Activated CD4-positive, alpha-beta T cell treated with anti-CD3 and anti-CD28 coated beads, Interleukin-2, amount 10 ng/mL, durations not matched to agents 24 days and 14 days (primary cell): ENCODE measurements at regions not wholly inside any gene's neighbourhood (a gene's known extent, or its start where the extent isn't known, plus 50 kb on each side); places are given as distances from the start of the nearest gene placed in this dataset.
A peak's percentile ranks its signal among the peaks of the same experiment; 100 is the strongest.
"Not testable (repeated sequence)": the region's sequence is repeated elsewhere in the genome, so short reads cannot be mapped to it uniquely, and the experiment has no call there.

Experiments used
- DNase-seq: peaks from one replicate; pipeline ENCODE4 v3.0.0; 2022
- H3K27ac Mint-ChIP-seq: one replicate; pipeline ENCODE4 v1.8.0; 2022; ENCODE audit warnings: mild to moderate bottlenecking, mixed read lengths
- H3K27me3 Mint-ChIP-seq: one replicate; pipeline ENCODE4 v1.8.0; 2022; ENCODE audit warnings: mixed read lengths
- H3K36me3 Mint-ChIP-seq: one replicate; pipeline ENCODE4 v1.8.0; 2022; ENCODE audit warnings: low read depth, mild to moderate bottlenecking, mixed read lengths
- H3K4me1 Mint-ChIP-seq: one replicate; pipeline ENCODE4 v1.8.0; 2021; ENCODE audit warnings: mixed read lengths
- H3K4me3 Mint-ChIP-seq: one replicate; pipeline ENCODE4 v1.8.0; 2022; ENCODE audit warnings: mild to moderate bottlenecking, moderate library complexity, mixed read lengths
- H3K9me3 Mint-ChIP-seq: one replicate; pipeline ENCODE4 v1.8.0; 2021; ENCODE audit warnings: mixed read lengths
- intact Hi-C: fragments of 100-400 bp; cut with micrococcal nuclease; formaldehyde crosslinking; loops from one replicate; pipeline ENCODE4 v1.15.1; 2023

DNA sequence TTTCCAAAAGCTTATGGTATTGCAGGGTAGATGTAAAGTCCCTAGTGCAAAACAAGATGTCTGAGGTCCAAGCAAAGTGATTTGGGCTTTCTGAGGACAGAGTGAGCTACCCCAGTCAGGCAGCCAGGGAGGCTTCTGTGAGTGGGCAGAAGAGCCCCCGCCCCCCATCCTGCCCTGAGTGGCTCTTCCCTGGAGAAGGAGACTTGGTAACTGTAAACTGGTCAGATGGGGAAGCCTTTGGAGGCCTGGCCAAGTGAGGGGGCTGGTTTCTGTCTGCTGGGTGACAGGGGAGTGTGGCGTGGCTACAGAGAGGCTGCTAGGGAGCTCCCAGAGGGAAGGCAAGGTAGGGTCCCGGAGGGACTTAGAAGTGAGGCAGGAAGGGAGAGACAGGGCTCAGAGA lies 181.3 kb upstream of the HAAO start:
- no peak for DNase-seq
- H3K27ac Mint-ChIP-seq, result no peak overlapping the region
- no peaks in the 10 kb centered on the region for H3K36me3 Mint-ChIP-seq
- intact Hi-C loops, result loop anchor here (10.0 kb wide), 1 partner anchor 511 kb away; no protein-coding TSS in a partner anchor
- no peaks in the 10 kb centered on the region for H3K9me3 Mint-ChIP-seq
- H3K4me1 Mint-ChIP-seq, result peaks cover 10% of the 10 kb centered on the region
- no peak overlapping the region for H3K4me3 Mint-ChIP-seq
- H3K27me3 Mint-ChIP-seq, result no peaks in the 10 kb centered on the region

GRCh38 chr2:42972933-42973516 lies 180.6 kb upstream of the HAAO start:
- peaks cover 10% of the 10 kb centered on the region for H3K4me1 Mint-ChIP-seq
- H3K4me3 Mint-ChIP-seq, H3K36me3 Mint-ChIP-seq, H3K9me3 Mint-ChIP-seq, DNase-seq, H3K27ac Mint-ChIP-seq, H3K27me3 Mint-ChIP-seq: not testable (repeated sequence)
- intact Hi-C loops, result loop anchor here (10.0 kb wide), 1 partner anchor 512 kb away; no protein-coding TSS in a partner anchor

- no peaks in the 10 kb centered on the region for H3K9me3 Mint-ChIP-seq
- H3K36me3 Mint-ChIP-seq, result no peaks in the 10 kb centered on the region
- H3K27ac Mint-ChIP-seq, result peak overlapping the region; percentile 9
- H3K4me1 Mint-ChIP-seq, result peaks cover 10% of the 10 kb centered on the region
- no peak overlapping the region for H3K4me3 Mint-ChIP-seq
- DNase-seq, result no peak
- intact Hi-C loops, result loop anchor here (10.0 kb wide), 1 partner anchor 513 kb away; no protein-coding TSS in a partner anchor
- no peaks in the 10 kb centered on the region for H3K27me3 Mint-ChIP-seq
Observed at GRCh38 chr2:42971947-42972736, 179.8 kb upstream of the HAAO start.

- H3K9me3 Mint-ChIP-seq, result no peaks in the 10 kb centered on the region
- no peak for DNase-seq
- intact Hi-C loops, result loop anchor here (10.0 kb wide), 1 partner anchor 513 kb away; no protein-coding TSS in a partner anchor
Observed at GRCh38 chr2:42971381-42971780, 179.0 kb upstream of the HAAO start.

GRCh38 chr2:42970151-42970550 lies 177.8 kb upstream of the HAAO start:
- H3K27ac Mint-ChIP-seq, result no peak overlapping the region
- intact Hi-C loops, result loop anchor here (10.0 kb wide), 1 partner anchor 515 kb away; no protein-coding TSS in a partner anchor
- no peak for DNase-seq
- H3K4me1 Mint-ChIP-seq, result peaks cover 10% of the 10 kb centered on the region
- no peak overlapping the region for H3K4me3 Mint-ChIP-seq
- no peaks in the 10 kb centered on the region for H3K27me3 Mint-ChIP-seq
- H3K36me3 Mint-ChIP-seq, result no peaks in the 10 kb centered on the region
- H3K9me3 Mint-ChIP-seq, result no peaks in the 10 kb centered on the region

More at GRCh38 chr2:42971381-42971780, 179.0 kb upstream of the HAAO start:
- Mint-ChIP-seq H3K27me3 (no peaks in the 10 kb centered on the region), H3K4me1 (peaks cover 10% of the 10 kb centered on the region), H3K27ac (no peak overlapping the region), H3K36me3 (no peaks in the 10 kb centered on the region), H3K4me3 (no peak overlapping the region)

DNA sequence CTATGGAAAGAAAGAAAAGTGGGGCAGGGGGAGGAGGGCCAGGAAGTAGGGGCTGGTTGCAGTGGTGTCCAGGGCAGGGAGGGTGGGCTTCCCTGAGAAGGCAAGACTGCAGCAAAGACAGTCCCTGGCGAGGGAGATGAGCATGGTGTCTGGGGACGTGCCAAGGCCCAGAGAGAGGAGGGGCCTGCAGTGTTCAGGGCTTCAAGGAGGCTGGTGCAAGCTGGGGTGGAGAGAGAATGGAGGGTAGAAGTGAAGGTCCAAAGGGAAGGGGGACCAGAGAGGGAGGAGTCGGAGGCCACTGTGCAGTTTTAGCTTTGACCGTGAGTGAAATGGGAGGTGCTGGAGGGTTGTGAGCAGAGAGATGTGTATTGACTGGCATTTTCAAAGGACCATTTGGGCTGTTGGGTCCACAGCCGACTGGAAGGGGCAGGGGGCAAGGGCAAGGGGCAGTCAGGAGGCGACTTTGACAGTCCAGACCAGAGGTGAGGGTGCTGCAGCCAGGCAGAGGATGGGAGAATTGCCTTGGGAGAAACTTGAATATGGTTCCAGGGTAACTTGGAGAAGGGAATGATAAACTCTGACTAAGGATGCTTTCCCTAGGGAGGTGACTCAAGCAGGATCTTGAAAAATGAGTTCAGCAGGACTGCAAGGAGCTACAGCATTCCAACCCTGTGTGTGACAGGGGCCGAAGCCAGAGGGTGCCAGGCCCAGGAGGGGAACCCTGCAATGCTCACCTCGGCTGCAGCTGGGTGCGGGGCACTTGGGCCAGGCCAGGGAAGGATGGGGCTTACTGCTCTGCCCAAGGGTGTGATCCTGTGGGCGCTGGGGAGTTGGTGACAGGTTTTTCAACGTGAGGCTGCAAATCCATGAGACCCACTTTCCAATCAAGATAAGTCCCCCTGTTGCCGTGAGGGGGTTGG lies 177.1 kb upstream of the HAAO start:
- Mint-ChIP-seq H3K36me3 (no peaks in the 10 kb centered on the region), H3K4me3 (no peak overlapping the region), H3K4me1 (peaks cover 10% of the 10 kb centered on the region), H3K9me3 (no peaks in the 10 kb centered on the region), H3K27me3 (no peaks in the 10 kb centered on the region), H3K27ac (no peak overlapping the region)
- intact Hi-C loops, result loop anchor here (10.0 kb wide), 1 partner anchor 515 kb away; no protein-coding TSS in a partner anchor
- no peak for DNase-seq

- no peaks in the 10 kb centered on the region for H3K36me3 Mint-ChIP-seq
- no peaks in the 10 kb centered on the region for H3K9me3 Mint-ChIP-seq
- DNase-seq, result no peak
- H3K4me3 Mint-ChIP-seq, result no peak overlapping the region
- intact Hi-C loops, result no loop called here
- H3K4me1 Mint-ChIP-seq, result peaks cover 11% of the 10 kb centered on the region
- H3K27me3 Mint-ChIP-seq, result peaks cover under 1% of the 10 kb centered on the region
- H3K27ac Mint-ChIP-seq, result no peak overlapping the region
Observed at GRCh38 chr2:42967959-42968674, 175.7 kb upstream of the HAAO start.

GRCh38 chr2:42965910-42966309 lies 173.5 kb upstream of the HAAO start:
- no peak for DNase-seq
- Mint-ChIP-seq H3K27me3 (peaks cover 17% of the 10 kb centered on the region), H3K9me3 (no peaks in the 10 kb centered on the region), H3K36me3 (no peaks in the 10 kb centered on the region), H3K4me1 (peaks cover 6% of the 10 kb centered on the region), H3K4me3 (no peak overlapping the region), H3K27ac (no peak overlapping the region)
- intact Hi-C loops, result no loop called here

DNA sequence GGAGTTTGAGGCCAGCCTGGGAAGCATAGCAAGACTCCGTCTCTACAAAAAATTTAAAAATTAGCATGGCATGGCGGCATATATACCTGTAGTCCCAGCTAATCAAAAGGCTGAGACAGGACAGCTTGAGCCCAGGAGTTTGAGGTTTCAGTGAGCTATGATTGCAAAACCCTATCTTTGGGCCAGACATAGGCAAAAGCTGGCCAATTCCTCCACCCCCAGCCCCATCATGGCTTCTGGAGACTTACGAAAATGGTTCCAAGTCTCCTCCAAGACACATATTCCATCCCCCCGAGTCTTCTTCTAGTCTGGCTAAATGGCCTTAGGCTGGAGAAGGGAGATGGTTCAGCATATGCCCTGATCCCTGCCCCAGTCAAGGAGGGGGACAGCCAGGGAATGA lies 172.8 kb upstream of the HAAO start:
- Mint-ChIP-seq H3K27me3 (peaks cover 19% of the 10 kb centered on the region), H3K27ac (no peak overlapping the region), H3K4me3 (no peak overlapping the region), H3K36me3 (no peaks in the 10 kb centered on the region), H3K4me1 (peaks cover 6% of the 10 kb centered on the region), H3K9me3 (no peaks in the 10 kb centered on the region)
- intact Hi-C loops, result no loop called here
- DNase-seq, result no peak

- Mint-ChIP-seq H3K4me1 (peaks cover 6% of the 10 kb centered on the region), H3K9me3 (no peaks in the 10 kb centered on the region), H3K27me3 (peaks cover 20% of the 10 kb centered on the region), H3K36me3 (no peaks in the 10 kb centered on the region), H3K27ac (no peak overlapping the region), H3K4me3 (no peak overlapping the region)
- intact Hi-C loops, result no loop called here
- no peak for DNase-seq
Observed at GRCh38 chr2:42964439-42965083, 172.2 kb upstream of the HAAO start.

GRCh38 chr2:42963452-42964068 lies 171.2 kb upstream of the HAAO start:
- H3K27me3 Mint-ChIP-seq, result peaks cover 20% of the 10 kb centered on the region
- no peak overlapping the region for H3K27ac Mint-ChIP-seq
- DNase-seq, result no peak
- peaks cover 6% of the 10 kb centered on the region for H3K4me1 Mint-ChIP-seq
- intact Hi-C loops, result no loop called here
- H3K36me3 Mint-ChIP-seq, result no peaks in the 10 kb centered on the region
- H3K9me3 Mint-ChIP-seq, result no peaks in the 10 kb centered on the region
- H3K4me3 Mint-ChIP-seq, result no peak overlapping the region

DNA sequence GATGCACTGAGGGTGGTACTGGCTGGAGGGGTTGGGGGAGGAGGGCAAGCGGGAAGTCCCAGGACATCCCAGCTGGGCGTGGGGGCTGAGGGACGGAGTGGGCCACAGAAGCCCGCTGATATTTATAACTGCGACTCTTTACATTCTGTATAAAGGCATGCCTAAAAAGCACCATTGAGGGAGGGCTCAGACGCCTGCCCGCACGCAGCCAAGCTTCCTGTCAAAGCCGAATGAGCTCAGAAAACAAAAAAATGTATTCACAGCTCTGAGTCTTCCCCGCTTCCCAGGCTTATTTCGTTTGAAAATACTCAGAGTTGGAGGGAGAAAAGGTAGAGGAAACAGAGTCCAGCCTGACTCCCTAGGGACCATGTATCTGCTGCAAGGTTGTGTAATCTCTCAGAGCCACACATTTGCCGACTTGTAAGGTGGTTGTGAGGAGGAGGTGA lies 170.1 kb upstream of the HAAO start:
- Mint-ChIP-seq H3K9me3 (no peaks in the 10 kb centered on the region), H3K36me3 (no peaks in the 10 kb centered on the region), H3K4me1 (peaks cover 6% of the 10 kb centered on the region), H3K27me3 (peaks cover 23% of the 10 kb centered on the region), H3K4me3 (no peak overlapping the region), H3K27ac (no peak overlapping the region)
- DNase-seq, result no peak
- intact Hi-C loops, result no loop called here
